GM23338 (cell line): ENCODE measurements at regions not wholly inside any gene's neighbourhood (a gene's known extent, or its start where the extent isn't known, plus 50 kb on each side); places are given as distances from the start of the nearest gene placed in this dataset.

Experiments
- NANOG ChIP-seq: IDR thresholded peaks from 2 replicates; pipeline ENCODE4 v1.6.1; 2016; ENCODE audit warnings: antibody characterized with exemption, borderline replicate concordance
- POLR2AphosphoS5 ChIP-seq: IDR thresholded peaks from 2 replicates; pipeline ENCODE4 v1.6.1; 2016; ENCODE audit warnings: antibody characterized with exemption, low read depth
- ZNF331 ChIP-seq: fragments of 250-450 bp; sonication (Bioruptor Pico); IDR thresholded peaks from 2 replicates; pipeline ENCODE4 v1.5.0; 2020; ENCODE audit warnings: low read depth, mild to moderate bottlenecking, moderate library complexity
- TF ChIP-seq, protein P1 (sequence below), 2 experiments: fragments of 200-600 bp in 1 of 2; sonication (generic) in 1 of 2; conservative IDR thresholded peaks; 2 replicates each; pipeline versions ENCODE4 v1.5.1 to v1.6.1; 2016 to 2017; ENCODE audit warnings: antibody characterized with exemption in 2 of 2, low read depth in 2 of 2, mild to moderate bottlenecking in 2 of 2, moderate library complexity in 1 of 2

DNA sequence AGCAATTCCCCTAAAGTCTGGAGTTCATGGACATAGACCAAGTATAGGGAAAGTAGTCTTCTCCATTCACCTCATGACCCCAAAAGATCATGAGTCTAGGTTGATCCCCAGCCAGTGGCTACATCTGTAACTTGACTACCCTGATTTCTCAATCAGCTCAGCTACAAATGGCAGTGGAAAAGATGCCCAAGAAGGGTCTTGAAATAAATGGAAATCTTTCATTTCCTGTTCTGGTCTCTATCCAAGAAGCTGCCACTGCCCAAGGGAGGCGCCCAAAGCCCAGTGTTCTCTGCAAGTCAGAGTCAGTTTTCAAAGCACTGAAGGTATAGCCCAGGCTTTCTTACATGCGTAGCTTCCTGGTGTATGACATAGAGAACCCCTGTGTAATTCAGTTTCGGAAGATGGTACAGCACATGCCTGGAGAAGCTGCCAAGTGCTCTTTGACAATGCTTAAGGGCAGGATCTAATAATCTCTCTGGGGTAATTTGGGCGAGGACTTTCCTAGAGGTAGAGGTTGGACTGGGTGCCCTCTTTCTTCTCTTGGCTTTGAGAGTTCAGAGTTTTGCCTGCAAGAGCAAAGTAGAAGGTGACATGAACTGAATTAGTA lies 101.1 kb downstream of the ADAMTS15 start:
- TF ChIP-seq, protein P1, sequence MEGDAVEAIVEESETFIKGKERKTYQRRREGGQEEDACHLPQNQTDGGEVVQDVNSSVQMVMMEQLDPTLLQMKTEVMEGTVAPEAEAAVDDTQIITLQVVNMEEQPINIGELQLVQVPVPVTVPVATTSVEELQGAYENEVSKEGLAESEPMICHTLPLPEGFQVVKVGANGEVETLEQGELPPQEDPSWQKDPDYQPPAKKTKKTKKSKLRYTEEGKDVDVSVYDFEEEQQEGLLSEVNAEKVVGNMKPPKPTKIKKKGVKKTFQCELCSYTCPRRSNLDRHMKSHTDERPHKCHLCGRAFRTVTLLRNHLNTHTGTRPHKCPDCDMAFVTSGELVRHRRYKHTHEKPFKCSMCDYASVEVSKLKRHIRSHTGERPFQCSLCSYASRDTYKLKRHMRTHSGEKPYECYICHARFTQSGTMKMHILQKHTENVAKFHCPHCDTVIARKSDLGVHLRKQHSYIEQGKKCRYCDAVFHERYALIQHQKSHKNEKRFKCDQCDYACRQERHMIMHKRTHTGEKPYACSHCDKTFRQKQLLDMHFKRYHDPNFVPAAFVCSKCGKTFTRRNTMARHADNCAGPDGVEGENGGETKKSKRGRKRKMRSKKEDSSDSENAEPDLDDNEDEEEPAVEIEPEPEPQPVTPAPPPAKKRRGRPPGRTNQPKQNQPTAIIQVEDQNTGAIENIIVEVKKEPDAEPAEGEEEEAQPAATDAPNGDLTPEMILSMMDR (conservative IDR thresholded peaks at IDR 0.05; ENCODE audit: low read depth in 2 of 2) = peak; percentile 33 to 52; a peak in 3 of 4 replicates
- TF ChIP-seq POLR2AphosphoS5 = no peak
- TF ChIP-seq NANOG = no peak
- TF ChIP-seq ZNF331 = no peak
